Middle frontal gyrus (tissue), 1 donor: ENCODE measurements at regions not wholly inside any gene's neighbourhood (a gene's known extent, or its start where the extent isn't known, plus 50 kb on each side); places are given as distances from the start of the nearest gene placed in this dataset.
"Not testable (repeated sequence)": the region's sequence is repeated elsewhere in the genome, so short reads cannot be mapped to it uniquely, and the experiment has no call there.

Experiments used
- DNase-seq: peaks from one replicate; pipeline ENCODE4 v3.0.0-alpha.2; 2015; ENCODE audit warnings: low spot score; ENCODE audit errors: extremely low spot score

DNA sequence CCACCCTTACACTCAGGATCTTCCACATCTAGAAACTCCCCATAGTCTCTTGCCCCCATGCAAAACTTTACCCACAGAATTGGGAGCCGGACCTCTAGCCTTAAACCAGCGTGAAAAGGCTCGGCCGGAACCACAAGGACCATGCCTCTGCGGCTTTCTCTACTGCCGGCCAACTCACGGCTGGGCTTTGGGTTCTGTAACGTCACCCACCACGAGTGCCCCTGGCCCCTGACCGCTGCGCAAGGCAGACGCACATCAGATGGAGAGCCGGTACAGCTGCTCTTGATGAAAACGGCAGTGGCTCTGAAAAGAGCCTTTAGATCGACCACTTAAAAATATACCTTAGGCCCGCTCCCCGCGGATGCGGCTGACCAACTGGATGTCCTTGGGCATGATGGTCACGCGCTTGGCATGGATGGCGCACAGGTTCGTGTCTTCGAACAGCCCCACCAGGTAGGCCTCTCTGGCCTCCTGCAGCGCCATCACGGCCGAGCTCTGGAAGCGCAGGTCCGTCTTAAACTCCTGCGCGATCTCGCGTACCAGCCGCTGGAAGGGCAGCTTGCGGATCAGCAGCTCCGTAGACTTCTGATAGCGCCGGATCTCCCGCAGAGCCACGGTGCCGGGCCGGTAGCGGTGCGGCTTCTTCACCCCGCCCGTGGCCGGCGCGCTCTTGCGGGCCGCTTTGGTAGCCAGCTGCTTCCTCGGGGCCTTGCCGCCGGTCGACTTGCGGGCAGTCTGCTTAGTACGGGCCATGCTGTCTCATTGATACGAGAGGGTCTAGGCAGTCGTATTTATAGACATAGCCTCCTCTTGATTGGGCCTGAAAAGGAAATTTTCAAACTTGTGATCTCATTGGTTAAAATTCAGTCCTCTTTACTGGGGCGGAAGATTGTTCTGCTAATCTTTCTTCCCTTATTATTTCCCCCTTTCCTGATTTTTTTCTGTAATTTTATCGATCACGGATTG, 66.3 kb downstream of the FAM72C start:
- DNase-seq: peak; percentile 6

DNA sequence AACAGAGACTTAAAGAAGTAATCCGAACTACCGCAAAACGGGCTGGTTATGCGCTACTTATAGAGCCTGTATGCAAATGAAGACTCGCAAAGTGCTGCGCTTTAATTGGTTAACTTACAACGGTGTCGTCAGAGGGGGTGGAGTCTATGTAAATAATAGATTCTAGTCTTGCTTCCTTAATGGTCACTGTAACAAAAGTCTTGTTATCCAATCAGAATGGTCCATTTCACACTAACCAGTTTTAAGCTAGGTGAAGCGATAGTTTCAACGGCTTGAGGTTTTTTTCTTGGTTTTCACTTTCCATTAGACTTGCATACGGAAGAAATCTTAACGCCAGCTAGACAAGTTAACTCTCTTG, 67.2 kb downstream of the FAM72C start:
- DNase-seq: not testable (repeated sequence)

GRCh38 chr1:143903899-143904621, 67.7 kb downstream of the FAM72C start:
- DNase-seq: peak; percentile 2

- not testable (repeated sequence) for DNase-seq
Measured at GRCh38 chr1:143896377-143896776, 75.4 kb downstream of the FAM72C start.

- DNase-seq: peak; percentile 4
Measured at GRCh38 chr1:143884932-143885574, 86.7 kb downstream of the FAM72C start.

DNA sequence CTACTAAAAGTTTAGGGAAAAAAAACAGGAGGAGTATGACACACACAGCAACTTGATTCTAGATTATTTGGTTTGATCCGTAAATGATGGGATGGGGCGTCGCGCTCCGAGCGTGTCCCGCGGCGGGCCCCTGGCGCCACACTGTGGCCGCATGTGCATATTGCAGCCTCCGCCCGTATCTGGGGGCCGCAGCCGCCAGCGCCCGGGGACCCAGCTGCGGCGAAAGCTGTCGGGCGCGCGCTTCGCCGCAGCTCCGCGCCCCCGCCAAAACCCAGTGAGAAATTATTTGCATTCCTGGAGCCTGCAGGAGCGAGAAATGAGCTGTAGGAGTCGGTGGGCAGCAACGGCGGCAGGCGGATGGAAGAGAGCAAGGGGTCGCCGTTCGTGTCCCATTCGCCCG, 87.3 kb downstream of the FAM72C start:
- DNase-seq: not testable (repeated sequence)

DNA sequence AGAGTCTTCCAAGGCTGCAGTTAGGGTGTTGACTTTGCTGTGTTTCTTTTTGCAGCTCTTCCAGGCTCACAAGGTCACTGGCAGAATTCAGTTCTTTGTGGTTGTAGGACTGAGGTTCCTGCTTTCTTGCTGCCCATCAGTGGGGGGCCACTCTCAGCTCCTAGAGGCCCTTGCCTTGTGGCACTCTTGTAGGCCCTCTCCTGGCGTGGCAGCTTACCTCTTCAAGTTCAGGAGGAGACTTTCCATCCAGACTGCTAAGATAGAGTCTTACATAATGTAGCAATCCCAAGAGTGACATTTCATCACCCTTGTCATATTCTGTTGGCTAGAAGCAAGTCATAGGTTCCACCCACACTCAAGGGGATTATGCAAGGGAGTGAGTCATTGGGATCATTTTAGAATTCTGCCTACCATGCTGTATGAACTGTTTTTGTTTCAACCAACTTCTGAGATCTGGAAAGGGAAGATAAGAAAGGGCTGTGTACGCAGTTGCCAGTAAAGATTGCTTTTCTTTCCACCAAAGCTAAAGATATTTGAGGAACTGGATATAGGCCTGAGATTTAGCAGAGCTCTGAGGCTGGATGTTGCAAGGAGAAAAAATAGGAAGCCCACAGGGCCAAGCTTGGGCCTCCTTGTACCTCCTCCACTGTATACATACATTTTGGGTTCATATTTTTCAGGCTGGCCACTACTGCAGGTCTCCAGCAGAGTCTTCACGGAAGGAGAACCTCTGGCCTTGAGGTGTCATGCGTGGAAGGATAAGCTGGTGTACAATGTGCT, 91.8 kb downstream of the FAM72C start:
- DNase-seq: not testable (repeated sequence)

GRCh38 chr1:143875947-143876346, 95.8 kb downstream of the FAM72C start:
- not testable (repeated sequence) for DNase-seq

GRCh38 chr1:143874625-143875024, 97.2 kb downstream of the FAM72C start:
- not testable (repeated sequence) for DNase-seq

GRCh38 chr1:143873650-143874049, 98.1 kb downstream of the FAM72C start:
- not testable (repeated sequence) for DNase-seq

DNA sequence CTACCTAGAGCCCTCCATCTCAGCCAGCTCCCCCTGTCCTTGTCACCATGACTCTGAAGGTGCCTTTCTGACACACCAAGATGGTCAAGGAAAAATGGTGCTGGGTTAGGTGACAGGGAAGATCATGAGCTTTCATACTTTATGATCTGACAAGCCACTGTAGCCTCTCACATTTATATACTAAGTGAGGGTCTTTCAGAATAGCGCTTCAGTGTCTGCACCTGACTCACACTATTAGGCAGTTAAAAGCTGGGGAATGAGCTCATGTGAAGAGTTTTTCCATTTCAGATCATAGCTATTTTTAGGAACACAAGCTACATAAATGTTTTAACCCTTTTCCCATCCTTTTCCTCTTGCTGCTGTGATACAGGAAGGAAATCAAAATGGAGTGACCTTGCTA, 101.4 kb downstream of the FAM72C start:
- not testable (repeated sequence) for DNase-seq

- DNase-seq: not testable (repeated sequence)
Measured at GRCh38 chr1:143867590-143868220, 104.1 kb downstream of the FAM72C start.

- DNase-seq: not testable (repeated sequence)
Measured at GRCh38 chr1:143863901-143864520, 107.8 kb downstream of the FAM72C start.

- not testable (repeated sequence) for DNase-seq
Measured at GRCh38 chr1:143862722-143863121, 109.1 kb downstream of the FAM72C start.

DNA sequence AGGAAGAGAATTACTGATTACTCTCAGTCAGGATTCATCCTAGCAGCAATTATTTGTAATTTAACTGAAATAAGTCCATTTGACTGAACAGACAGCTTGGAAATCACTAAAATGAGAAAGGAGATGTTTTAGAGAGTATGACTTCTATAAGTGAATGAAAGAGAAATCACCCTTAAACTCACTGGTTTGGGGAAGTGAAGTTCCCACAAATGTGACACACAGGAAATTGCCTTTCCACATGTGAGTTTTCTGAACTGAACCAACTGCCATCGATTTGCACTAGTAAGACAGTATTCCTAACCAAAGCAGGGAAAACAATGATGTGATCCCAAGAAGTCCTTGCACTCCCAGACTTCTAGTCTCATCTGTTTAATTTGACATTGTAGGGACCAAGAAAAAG, 110.5 kb downstream of the FAM72C start:
- not testable (repeated sequence) for DNase-seq

DNA sequence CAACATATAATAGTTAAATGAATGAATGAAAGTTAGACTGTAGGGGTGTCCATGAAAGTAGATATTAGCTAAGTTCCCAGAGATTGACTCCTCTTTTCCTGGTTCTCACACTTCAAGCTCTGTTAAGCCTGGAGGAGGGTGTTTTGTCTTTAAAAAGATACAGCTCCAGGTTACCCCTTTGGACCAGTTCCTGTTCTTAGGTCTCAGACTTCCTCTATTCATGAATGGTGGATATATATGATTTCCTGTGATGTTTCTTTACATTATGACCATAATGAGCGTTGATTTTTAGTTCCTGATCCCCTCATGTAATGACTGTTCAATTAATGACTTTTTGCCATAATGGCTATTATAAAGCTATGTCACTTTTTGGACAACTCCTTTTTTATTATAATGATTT, 115.9 kb downstream of the FAM72C start:
- DNase-seq: not testable (repeated sequence)

- not testable (repeated sequence) for DNase-seq
Measured at GRCh38 chr1:143854069-143854468, 117.7 kb downstream of the FAM72C start.

DNA sequence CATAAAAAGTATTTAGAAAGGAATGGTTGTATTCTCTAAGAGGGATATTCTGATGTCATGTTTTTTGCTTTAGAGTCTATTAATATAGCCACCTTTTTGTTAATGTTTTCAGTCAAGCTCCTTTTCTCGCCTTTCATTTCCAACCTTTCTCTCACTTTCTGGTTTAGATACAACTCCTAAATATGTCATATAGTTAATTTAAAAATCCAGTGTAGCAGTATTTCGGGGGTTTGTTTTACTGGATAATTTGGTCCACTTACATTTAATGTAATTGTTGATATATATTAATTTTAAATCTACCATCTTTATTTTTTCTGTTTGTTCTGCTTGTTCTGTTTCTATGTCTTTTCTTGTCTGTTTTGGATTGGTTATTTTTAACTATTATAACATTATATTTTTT, 121.1 kb downstream of the FAM72C start:
- not testable (repeated sequence) for DNase-seq

DNA sequence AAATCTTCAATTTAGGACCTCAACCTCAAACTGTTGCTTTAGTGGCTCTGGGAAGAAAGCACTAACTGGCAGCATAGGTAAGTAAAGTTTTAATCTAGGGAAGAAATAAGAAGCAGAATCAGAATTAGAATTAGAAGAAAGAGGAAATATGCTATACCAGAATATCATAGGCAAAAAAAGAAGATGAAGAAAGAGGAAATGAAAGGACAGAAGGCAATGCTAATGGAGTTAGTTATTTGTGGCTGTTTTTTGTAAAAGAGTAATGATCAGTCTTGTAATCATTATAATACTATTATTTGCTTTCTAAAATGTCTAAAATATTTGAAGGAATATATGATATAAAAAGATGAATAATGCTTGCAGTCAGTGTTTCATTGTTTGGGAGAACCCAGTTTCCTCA, 122.9 kb downstream of the FAM72C start:
- DNase-seq: not testable (repeated sequence)

GRCh38 chr1:143845193-143845592, 126.6 kb downstream of the FAM72C start:
- not testable (repeated sequence) for DNase-seq
